Glutamatergic neuron (in vitro differentiated cells): ENCODE measurements at regions not wholly inside any gene's neighbourhood (a gene's known extent, or its start where the extent isn't known, plus 50 kb on each side); places are given as distances from the start of the nearest gene placed in this dataset.

Source experiments
- DNase-seq: peaks from one replicate; pipeline ENCODE4 v3.0.0; 2022
- H3K27ac Mint-ChIP-seq: one replicate; pipeline ENCODE4 v1.8.0; 2020; ENCODE audit warnings: mild to moderate bottlenecking, mixed read lengths, inconsistent platforms; ENCODE audit not compliant: unreplicated experiment
- H3K27me3 Mint-ChIP-seq: one replicate; pipeline ENCODE4 v1.8.0; 2020; ENCODE audit warnings: mild to moderate bottlenecking, moderate library complexity, mixed read lengths, inconsistent platforms; ENCODE audit not compliant: unreplicated experiment
- H3K36me3 Mint-ChIP-seq: one replicate; pipeline ENCODE4 v1.8.0; 2020; ENCODE audit warnings: mild to moderate bottlenecking, mixed read lengths, inconsistent platforms; ENCODE audit not compliant: unreplicated experiment
- H3K4me1 Mint-ChIP-seq: one replicate; pipeline ENCODE4 v1.8.0; 2020; ENCODE audit warnings: mild to moderate bottlenecking, low read depth, mixed read lengths, inconsistent platforms; ENCODE audit not compliant: unreplicated experiment
- H3K4me3 Mint-ChIP-seq: one replicate; pipeline ENCODE4 v1.8.0; 2020; ENCODE audit warnings: mild to moderate bottlenecking, mixed read lengths, inconsistent platforms; ENCODE audit not compliant: unreplicated experiment
- H3K9me3 Mint-ChIP-seq: one replicate; pipeline ENCODE4 v1.8.0; 2020; ENCODE audit warnings: mild to moderate bottlenecking, moderate library complexity, mixed read lengths, inconsistent platforms; ENCODE audit not compliant: unreplicated experiment
- CTCF ChIP-seq: fragments of 200-600 bp; sonication (generic); IDR thresholded peaks from one replicate; pipeline ENCODE4 v1.5.0; 2021; ENCODE audit not compliant: partially characterized antibody, unreplicated experiment

GRCh38 chr11:109193880-109194279, 228.1 kb upstream of the C11orf87 start:
- peaks cover 11% of the 10 kb centered on the region for H3K9me3 Mint-ChIP-seq
- peaks cover 4% of the 10 kb centered on the region for H3K27me3 Mint-ChIP-seq
- H3K4me1 Mint-ChIP-seq: no peaks in the 10 kb centered on the region
- H3K4me3 Mint-ChIP-seq: no peak overlapping the region
- peaks cover 9% of the 10 kb centered on the region for H3K36me3 Mint-ChIP-seq
- TF ChIP-seq CTCF: no peak
- no peak for DNase-seq
- H3K27ac Mint-ChIP-seq: no peak overlapping the region

GRCh38 chr11:109196016-109196415, 226.0 kb upstream of the C11orf87 start:
- Mint-ChIP-seq H3K27ac (no peak overlapping the region), H3K4me1 (no peaks in the 10 kb centered on the region), H3K9me3 (peaks cover 10% of the 10 kb centered on the region), H3K27me3 (no peaks in the 10 kb centered on the region), H3K36me3 (no peaks in the 10 kb centered on the region), H3K4me3 (no peak overlapping the region)
- no peak for DNase-seq
- no peak for TF ChIP-seq CTCF

- H3K27me3 Mint-ChIP-seq: peaks cover 2% of the 10 kb centered on the region
- DNase-seq: no peak
- TF ChIP-seq CTCF: no peak
- H3K27ac Mint-ChIP-seq: no peak overlapping the region
- H3K36me3 Mint-ChIP-seq: no peaks in the 10 kb centered on the region
- H3K4me1 Mint-ChIP-seq: no peaks in the 10 kb centered on the region
- H3K9me3 Mint-ChIP-seq: peaks cover 4% of the 10 kb centered on the region
- no peak overlapping the region for H3K4me3 Mint-ChIP-seq
Measured at GRCh38 chr11:109197656-109198055, 224.3 kb upstream of the C11orf87 start.

GRCh38 chr11:109203176-109203575, 218.8 kb upstream of the C11orf87 start:
- Mint-ChIP-seq H3K27me3 (peaks cover 2% of the 10 kb centered on the region), H3K27ac (no peak overlapping the region), H3K36me3 (no peaks in the 10 kb centered on the region), H3K4me3 (no peak overlapping the region), H3K9me3 (no peaks in the 10 kb centered on the region), H3K4me1 (no peaks in the 10 kb centered on the region)
- DNase-seq: no peak
- no peak for TF ChIP-seq CTCF

DNA sequence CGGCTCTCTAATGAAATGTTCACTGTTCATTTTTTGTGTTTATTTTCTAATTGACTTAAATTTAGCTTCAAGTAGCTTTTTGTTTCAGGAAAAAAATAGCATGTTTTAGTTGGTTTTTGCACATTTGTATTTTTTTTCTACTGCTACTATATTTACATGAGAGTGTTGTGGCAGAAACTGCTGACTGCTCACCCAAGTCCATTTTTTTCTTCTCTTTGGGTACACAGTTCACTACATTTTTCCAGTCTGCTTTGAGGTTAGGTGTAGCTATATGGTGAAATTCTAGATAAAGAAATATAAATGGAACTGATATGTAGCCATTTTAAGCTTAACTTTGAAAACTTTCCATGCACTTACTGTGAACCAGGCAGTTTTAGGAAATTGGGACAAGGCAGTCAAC, 216.7 kb upstream of the C11orf87 start:
- Mint-ChIP-seq H3K4me1 (no peaks in the 10 kb centered on the region), H3K27ac (no peak overlapping the region), H3K36me3 (no peaks in the 10 kb centered on the region), H3K9me3 (no peaks in the 10 kb centered on the region), H3K4me3 (no peak overlapping the region), H3K27me3 (peaks cover 2% of the 10 kb centered on the region)
- no peak for TF ChIP-seq CTCF
- DNase-seq: no peak
